ENCODE measurements at regions not wholly inside any gene's neighbourhood (a gene's known extent, or its start where the extent isn't known, plus 50 kb on each side); places are given as distances from the start of the nearest gene placed in this dataset.

GRCh38 chr10:63866075-63866746 lies 345.0 kb downstream of the REEP3 start:
- DNase-seq = peak; percentile 25

GRCh38 chr10:63866747-63867140 lies 345.5 kb downstream of the REEP3 start:
- DNase-seq = no peak

GRCh38 chr10:63878428-63878827 lies 357.2 kb downstream of the REEP3 start:
- DNase-seq = no peak

- DNase-seq = no peak
These were observed 362.7 kb downstream of the REEP3 start for GRCh38 chr10:63883861-63884260.

- no peak for DNase-seq
These were observed 363.2 kb downstream of the REEP3 start for GRCh38 chr10:63884426-63884825.

- no peak for DNase-seq
These were observed 364.0 kb downstream of the REEP3 start for GRCh38 chr10:63885156-63885555.

GRCh38 chr10:63886281-63887022 lies 365.3 kb downstream of the REEP3 start:
- no peak for DNase-seq

GRCh38 chr10:63887023-63887589 lies 365.9 kb downstream of the REEP3 start:
- no peak for DNase-seq

GRCh38 chr10:63887600-63888370 lies 366.6 kb downstream of the REEP3 start:
- no peak for DNase-seq

- no peak for DNase-seq
These were observed 368.6 kb downstream of the REEP3 start for GRCh38 chr10:63889803-63890202.

- no peak for DNase-seq
These were observed 375.8 kb downstream of the REEP3 start for GRCh38 chr10:63896992-63897391.

- no peak for DNase-seq
These were observed 378.6 kb downstream of the REEP3 start for GRCh38 chr10:63899673-63900300.

GRCh38 chr10:63901228-63901627 lies 380.0 kb downstream of the REEP3 start:
- no peak for DNase-seq

GRCh38 chr10:63901881-63902280 lies 380.7 kb downstream of the REEP3 start:
- DNase-seq = no peak

GRCh38 chr10:63910806-63911205 lies 389.6 kb downstream of the REEP3 start:
- no peak for DNase-seq

- DNase-seq = no peak
These were observed 394.0 kb downstream of the REEP3 start for GRCh38 chr10:63915240-63915639.

GRCh38 chr10:63917363-63917762 lies 396.2 kb downstream of the REEP3 start:
- DNase-seq = no peak

GRCh38 chr10:63919575-63920279 lies 398.5 kb downstream of the REEP3 start:
- no peak for DNase-seq

GRCh38 chr10:63920926-63921325 lies 399.7 kb downstream of the REEP3 start:
- DNase-seq = no peak

- DNase-seq = no peak
These were observed 400.8 kb downstream of the REEP3 start for GRCh38 chr10:63921908-63922467.

GRCh38 chr10:63922468-63923284 lies 401.5 kb downstream of the REEP3 start:
- DNase-seq = no peak

Data from CD4-positive, alpha-beta T cell treated with Interleukin-6 for 4 hours (primary cell).